NCI-H1694 (cell line): ENCODE measurements at regions not wholly inside any gene's neighbourhood (a gene's known extent, or its start where the extent isn't known, plus 50 kb on each side); places are given as distances from the start of the nearest gene placed in this dataset.
A peak's percentile ranks its signal among the peaks of the same experiment; 100 is the strongest.
"Not testable (repeated sequence)": the region's sequence is repeated elsewhere in the genome, so short reads cannot be mapped to it uniquely, and the experiment has no call there.

Experiments
- DNase-seq: peaks from one replicate; lab custom pipeline; 2025; lab: John Stamatoyannopoulos, UW

DNA sequence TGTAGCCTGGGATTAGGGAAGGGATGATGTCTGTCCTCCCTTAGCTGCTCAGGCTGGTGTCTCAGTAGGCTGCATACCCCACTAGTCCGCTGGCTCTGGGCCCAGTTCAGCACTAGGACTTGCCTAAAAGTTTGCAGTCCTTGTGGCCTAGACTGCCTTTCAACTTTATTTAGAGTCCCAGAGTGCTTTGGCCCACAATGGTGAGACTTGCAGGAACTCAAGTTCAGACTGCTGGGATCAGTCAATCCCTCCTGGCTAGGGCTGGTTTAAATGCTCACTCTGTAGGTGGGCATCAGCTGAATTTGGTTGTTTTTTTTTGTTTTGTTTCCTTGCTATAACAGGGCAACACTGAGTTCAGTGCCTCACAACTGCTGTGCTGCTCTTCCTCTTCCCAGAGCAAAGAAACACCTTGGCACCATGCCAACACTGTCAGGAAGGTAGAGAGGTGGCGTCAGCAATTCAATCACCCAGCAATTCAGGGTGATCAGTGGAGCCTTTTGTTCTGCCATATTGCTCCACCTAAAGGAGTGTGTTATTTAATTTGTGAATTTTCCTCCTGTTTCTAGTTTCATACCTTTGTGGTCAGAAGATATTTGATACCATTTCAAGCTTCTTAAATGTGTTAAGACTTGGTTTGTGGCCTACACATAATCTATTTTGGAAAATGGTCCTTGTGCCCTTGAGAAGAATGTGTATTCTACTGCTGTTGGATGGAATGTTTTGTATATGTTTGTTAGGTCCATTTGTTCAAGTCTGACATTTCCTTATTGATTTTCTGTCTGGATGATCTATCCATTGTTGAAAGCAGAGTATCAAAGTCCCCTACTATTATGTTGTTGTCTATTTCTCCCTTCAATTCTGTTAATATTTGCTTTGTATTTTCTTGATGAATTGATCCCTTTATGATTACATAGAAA lies 284.0 kb upstream of the PMFBP1 start:
- DNase-seq: no peak

DNA sequence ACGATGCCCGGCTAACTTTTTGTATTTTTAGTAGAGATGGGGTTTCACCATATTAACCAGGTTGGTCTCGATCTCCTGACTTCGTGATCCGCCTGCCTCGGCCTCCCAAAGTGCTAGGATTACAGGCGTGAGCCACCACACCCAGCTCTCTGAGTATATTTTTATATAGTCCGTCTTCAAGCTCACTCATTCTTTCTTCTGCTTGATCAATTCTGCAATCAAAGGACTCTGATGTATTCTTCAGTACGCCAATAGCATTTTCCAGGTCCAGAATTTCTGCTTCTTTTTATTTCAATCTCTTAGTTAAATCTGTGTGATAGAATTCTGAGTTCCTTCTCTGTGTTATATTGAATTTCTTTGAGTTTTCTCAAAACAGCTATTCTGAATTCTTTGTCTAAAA lies 281.9 kb upstream of the PMFBP1 start:
- DNase-seq: not testable (repeated sequence)

DNA sequence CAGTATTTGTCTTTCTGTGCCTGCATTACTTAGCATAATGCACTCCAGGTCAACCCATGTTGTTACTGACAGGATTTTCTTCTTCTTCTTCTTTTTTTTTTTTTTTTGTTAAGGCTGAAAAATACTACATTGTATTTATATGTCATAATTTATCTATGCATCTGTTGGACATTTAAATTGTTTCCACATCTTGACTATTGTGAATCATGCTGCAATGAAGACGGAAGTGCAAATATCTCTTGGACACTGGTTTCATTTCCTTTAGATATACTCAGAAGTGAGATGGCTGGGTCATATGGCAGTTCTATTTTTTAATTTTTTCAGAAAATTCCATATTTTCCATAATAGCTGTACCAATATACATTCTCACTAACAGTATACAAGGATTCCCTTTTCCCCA lies 272.7 kb upstream of the PMFBP1 start:
- DNase-seq: no peak

DNA sequence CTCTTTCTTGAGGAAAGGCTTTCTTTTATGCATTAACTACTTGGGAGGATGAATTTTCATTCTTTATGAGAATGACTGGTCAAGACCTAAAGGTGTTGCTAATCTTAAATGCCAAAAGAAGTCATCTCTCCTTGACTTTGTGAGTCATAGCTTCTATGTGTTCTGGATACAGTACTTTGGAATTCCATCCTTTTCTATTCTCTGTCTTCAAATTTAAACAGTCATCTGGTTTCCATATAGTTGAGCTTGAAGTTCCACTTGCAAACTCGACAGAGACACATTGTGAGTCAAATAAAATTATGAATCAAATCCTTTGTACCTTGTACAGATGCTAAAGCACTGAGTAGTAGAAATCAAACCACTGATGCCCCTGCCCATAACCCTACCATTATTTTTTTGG lies 271.9 kb upstream of the PMFBP1 start:
- DNase-seq: no peak

DNA sequence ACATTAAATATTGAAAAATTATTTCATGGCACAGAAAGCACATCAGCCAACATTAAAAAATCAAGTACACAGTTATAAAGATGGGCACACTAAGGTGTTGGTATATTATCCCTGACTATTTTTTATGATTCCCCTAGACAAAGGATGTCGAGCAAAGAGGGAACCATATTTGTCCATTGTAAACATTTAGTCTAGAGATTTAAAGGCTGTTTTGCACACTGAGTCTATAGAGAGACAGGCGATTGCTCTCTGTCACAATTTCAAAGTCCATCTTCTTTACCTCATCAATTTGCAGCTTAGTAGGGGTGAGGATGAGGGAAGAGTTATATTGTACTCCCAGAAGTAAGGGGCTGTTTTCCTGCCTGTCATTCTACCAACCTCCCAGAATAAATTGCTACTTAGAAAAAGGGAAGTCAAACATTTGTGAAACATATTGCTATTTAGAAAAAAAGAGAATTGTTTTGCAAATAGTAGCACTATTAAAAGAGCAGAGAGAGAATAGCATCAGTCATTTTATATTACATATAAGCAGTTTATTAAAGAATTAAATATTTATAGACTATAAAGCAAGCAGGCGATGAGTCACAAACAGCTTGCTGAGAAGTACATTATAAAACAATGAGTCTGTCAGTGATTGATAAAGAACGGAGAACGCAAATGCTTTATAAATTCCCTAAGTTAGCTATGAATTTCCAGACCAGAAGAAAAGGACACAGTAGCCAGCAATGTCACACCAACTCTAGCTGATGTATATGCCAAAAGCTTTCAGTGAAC lies 270.6 kb upstream of the PMFBP1 start:
- DNase-seq: no peak

DNA sequence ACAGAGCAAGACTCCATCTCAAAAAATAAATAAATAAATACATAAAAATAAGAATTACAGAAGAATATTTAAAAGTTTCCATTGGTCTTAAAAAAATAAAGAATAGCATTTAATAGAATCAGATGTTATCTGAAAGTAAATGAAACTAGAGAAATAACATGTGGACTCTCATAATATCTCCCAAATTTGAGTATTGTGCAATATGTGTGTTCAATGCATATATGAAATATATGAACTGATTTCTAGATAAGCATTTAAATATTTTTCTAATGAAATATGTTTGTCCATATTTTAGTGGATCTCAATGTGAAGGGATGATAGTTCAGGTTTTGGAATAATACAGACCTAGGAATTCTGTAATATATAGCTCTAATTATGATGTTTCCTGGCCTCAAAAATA lies 265.9 kb upstream of the PMFBP1 start:
- DNase-seq: no peak

DNA sequence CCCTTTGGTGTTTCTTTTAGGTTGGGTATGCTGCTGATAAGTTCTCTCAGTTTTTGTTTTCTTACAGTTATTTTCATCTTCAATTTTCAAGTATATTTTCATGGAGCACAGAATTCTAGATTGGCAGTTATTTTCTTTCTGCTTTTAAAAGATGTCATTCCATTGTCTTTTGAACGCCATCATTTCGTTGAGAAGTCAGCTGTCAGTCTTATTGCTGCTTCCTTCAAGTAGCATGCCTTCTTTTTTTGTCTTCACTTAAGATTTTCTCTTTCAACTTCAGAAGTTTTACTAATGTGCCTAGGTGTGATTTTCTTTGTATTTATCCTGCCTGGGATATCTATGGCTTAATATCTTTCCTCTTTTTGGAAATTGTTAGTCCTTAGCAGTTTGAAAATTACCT lies 262.2 kb upstream of the PMFBP1 start:
- no peak for DNase-seq

DNA sequence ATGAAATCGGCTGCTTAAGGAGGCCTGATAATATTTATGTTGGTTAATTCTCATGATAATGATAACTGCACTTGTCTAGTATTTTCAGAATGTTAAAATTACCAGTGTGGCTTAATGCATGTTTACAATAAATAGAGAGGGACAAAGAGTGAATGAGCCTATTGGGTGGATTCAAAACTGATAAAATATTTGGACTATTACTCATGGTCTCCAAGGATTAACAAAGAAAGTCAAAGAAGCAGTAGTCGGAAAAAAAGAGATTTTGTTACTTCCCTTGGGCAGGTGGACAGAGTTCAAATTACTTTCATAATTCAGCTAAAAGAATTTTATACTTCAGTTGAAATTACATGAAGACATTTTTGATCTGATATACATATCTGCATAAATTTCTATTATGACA lies 258.2 kb upstream of the PMFBP1 start:
- no peak for DNase-seq

DNA sequence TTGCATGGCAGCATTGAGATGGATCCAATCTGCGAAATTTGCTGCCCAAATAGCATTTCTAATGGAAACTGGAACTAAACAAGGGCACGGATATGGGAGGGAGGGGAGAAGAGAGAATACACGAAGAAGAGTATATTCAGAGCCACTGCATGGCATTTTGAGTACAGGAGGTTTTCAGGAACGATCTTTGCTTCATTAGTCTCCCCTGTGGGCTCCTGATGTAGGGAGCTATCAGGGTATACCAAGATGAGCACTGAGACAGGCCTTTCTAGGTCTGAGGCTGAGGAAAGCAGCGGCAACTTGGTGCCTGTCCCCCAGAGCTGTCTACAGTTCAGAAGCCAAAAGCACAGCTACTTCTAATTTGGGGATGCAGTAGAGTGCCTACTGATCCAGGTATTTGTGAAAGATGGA lies 257.7 kb upstream of the PMFBP1 start:
- DNase-seq: no peak

DNA sequence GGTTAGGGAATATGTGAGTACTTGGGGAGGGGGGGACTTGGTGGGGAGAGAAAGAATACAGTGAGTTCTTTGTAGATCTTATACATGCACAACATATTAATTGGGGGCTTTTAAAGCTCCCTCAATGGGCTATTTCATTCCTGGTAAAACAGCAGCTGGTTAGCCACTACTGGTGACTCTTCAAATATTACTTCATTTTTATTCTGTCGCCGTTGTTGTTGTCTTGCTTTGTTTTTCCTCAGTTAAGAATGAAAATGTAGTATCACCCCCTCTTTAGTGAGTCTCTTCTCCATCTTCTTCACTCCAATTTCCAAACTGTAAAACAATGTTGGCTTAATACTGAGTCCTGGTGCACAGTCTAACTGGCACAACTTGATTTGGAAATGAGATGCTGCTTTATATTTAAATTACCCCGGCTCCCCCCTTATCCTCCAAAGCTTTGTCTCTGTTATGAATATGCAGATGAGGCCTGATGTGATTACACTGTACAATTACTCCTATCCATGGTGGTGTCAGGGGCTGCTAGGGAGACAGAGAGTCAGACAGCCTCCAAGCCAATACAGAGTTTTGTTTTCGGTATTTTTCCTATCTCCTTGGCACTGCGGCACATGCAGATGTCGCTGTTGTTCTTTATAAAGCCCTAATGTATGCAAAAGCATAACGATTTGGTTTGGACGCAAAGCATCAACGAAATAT lies 256.9 kb upstream of the PMFBP1 start:
- no peak for DNase-seq

DNA sequence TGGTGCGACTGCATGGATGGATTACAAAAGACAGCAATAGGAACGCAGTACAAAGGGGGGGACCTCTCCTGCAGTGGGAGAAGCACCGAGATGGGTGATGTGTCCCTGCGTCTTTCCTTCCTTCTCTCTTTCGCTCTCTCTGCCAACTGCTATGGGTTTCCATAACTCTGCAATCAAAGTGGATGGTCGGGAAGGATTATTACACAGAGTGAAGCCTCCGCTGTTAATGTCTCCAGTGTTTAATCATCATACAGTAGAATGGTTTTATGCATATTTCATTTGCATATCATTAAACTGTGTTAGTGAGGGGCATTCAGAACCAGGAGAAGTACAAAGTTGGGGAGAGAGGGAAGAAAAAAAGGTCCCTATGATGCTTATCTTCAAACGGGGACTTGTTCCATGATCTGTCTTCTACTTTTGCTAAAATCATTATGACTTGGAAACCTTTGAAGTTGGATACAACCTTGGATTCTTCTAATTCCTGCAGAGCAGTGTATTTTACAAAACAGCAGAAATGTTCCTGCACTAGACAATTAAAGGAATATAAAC lies 255.9 kb upstream of the PMFBP1 start:
- DNase-seq: no peak

DNA sequence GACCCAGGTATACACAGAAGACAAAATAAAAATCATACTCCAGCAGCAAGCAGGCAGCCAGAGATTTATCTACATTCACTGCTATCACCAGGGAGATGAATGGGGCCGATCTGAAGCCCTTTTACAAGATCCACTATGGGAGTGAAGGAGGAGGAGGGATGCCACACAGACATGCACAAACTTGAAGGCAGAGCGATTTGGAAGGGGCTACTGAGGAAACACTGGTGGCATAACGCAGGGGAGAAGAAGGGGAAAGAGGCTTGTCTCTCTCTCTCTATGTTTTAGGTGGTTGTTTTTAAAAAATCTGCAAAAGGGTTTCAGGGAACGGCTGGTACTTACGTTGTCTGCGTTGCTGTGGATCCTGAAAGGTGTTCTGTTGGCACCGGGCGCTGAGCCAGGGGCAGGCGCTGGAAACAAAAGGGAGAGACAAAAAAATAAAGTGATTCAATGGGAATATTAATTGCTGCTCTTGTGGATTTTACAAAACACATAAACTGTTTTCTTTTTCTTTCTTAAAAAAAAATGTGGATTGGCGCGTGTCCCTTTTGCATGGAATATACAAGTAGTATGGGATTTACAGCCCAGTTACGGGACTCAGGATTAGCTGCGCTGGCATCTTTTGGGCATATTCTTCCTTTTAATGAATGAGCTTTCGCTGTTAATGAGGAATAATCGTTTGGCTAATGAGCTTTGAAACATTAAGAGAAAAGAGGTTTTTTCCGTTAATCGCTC lies 255.3 kb upstream of the PMFBP1 start:
- DNase-seq: no peak

DNA sequence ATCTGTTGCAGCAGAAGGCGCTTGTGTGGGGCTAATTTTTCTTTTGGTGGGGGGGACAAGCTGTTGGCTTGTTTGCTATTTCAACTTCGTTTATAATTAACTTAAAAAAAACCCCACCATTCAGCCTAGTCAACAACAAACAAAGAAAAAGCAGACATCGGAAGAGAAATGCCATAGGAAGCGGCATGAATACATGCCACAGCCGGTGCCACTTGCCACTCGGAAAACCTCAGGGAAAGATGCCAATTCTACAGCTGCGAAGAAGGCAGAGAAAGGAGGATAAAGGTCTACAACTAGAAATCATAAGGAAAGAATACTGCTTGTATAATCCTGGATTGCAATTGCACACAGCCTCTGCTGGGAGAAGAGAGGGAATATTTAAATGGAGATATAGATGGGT lies 254.4 kb upstream of the PMFBP1 start:
- DNase-seq: peak; percentile 58

DNA sequence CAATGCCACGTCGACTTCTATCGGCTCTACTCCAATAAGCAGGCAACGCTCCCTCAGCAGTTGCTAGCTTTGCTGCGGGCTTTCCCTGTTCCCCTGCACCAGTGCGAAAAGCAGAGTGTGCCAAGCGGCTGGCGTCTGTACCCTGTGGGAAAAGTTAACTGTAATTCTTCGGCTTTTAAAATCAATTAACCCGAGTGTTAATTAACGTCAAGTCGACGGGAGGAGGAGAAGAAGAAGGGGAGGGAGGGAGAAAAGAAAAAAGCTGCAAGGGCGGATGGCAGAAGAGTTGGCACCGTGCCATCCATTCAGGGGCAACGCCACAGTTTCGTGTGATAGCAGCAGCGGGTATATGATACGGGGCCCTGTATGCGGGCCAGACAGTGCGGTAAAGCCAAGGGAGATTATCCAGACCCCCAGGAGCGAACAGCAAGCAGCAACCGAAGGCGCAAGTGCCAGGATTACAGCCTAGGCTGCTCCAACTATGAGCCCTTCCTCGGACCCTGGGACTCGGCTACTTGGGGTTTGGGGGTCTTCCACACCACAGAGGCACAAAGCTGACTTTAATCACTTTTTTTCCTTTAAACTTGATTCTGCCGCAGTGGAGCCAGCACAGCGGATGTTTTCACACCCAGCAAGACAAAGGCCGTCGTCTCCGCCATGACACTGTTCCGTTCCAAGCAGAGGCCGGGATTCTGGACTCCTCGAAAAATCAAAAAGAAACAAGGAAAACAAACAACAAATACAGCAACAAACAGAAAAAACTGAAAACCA lies 253.8 kb upstream of the PMFBP1 start:
- DNase-seq: peak; percentile 70

DNA sequence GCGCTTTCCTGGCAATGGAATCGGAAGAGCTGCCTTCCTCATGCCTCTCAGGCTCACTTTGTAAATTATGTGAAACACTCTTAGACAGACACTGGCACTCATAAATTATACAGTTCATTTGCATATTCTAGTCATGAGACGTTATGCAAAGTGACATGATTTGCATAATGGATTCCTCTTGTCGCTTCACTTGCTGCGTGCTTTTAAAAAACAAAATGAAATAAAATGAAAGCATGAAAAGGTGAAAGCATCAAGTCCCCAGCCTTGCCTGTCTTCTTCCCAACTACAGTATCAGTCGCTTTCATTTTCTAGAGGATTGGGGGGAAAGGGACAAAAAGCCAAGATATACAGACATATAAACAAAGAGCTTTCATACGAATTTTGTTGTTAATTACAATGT lies 252.8 kb upstream of the PMFBP1 start:
- no peak for DNase-seq

DNA sequence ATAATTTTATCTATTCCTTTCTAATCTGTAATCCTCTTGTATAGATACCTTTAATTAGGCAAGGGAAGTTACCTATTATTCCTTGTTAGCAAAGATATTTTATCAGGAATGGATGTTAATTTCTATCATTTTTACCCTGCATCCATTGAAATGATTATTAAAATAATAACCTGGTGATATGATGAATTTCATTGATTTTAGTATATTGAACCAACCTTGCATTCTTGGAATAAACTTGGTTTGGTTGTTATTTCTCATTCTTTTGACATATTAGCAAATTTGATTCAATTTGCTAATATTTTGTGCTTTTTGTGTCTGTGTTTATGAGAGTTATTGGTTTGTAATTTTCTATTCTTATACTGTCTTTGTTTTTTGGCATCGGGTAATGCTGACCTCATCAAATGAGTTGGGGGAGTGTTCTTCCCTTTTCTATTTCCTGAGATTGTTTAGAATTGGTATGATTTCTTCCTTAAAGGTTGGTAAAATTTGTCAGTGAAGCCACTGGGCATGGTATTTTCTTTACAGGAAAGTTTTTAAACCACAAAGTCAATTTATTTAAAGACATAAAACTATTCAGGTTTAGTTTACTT lies 250.4 kb upstream of the PMFBP1 start:
- no peak for DNase-seq

DNA sequence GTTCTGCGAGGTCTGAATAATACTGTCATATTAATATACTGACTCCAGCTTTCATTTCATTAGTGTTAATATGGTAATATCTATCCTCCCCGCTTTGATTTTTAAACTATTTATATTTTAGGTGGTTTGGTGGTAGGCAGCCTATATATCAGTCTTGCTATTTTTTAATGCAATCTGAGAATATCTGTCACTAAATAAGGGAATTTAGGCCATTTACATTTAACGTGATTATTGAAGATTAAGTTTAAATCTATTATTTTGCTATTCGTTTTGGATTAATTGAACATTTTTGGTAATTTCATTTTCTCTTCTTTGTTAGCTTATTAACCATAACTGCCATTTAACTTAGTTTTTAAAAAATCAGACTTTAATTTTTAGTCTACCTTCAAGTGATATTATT lies 247.7 kb upstream of the PMFBP1 start:
- no peak for DNase-seq

DNA sequence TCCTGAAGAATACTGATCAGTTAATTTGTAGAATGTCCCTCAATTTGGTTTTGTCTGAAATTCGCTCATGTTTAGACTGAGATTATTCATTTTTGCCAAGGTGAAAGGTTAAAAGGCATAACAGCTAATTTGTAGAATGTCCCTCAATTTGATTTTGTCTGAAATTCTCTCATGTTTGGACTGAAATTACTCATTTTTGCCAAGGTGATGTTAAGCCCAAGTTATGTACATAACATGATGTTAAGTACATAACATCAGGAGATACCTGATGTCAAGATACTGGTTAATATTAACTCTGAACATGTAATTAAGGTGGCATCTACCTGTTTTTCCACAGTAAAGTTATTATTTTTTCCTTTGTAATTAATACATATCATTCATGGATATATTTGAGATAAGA lies 243.4 kb upstream of the PMFBP1 start:
- DNase-seq: no peak

DNA sequence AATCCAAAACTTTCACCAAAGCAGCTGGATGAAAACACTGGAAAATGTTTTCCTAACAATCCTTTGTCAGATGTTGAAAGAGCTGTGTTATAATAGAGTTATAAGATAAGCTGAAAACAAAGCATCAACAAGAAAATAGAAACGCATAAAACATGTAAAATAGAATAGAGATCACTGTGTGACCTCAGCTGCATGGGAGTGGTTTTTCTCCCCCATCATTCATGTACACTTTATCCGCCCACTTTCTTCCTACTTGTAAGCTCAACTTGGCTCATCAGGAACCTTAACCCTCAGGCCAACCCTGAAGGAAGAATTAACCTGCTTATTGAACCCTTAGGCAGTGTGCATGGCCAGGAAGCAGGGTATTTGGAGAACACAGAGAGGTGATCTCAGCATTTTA lies 238.5 kb upstream of the PMFBP1 start:
- no peak for DNase-seq

DNA sequence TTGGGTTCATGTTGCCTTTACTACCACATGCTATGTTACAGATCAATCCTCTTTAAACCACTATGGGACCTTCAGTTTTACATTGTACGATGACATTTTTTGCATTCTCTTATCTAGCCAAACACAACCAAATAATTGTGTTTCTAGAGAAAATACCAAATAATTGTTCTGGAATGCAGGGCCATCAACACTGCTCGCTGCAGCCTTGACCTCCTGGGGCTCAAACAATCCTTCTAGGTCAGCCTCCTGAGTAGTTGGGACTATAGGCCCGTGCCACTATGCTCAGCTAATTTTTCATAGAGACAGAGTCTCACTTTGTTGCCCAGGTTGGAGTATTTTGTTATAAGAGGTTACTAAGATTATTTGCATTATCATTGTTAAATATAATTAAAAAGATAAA lies 237.5 kb upstream of the PMFBP1 start:
- no peak for DNase-seq

DNA sequence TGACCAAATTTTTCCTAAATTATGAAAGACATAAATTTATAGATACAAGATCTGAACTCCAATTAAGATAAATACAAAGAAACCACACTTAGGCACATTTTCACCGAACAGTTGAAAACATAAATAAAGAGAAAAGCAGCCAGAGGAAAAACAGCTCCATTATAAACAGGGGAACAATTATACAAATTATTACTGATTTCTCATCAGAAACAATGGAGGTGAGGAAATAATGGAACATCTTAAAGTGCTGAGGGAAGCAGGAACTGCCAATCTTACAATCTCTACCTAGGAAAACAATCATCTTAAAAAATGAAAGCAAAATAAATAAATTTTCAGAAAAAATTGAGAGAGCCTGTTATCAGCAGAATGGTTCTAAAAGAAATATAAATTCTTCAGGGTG lies 234.4 kb upstream of the PMFBP1 start:
- DNase-seq: no peak
